Lung (tissue), 11 donors: ENCODE measurements at regions not wholly inside any gene's neighbourhood (a gene's known extent, or its start where the extent isn't known, plus 50 kb on each side); places are given as distances from the start of the nearest gene placed in this dataset.
"Not testable (repeated sequence)": the region's sequence is repeated elsewhere in the genome, so short reads cannot be mapped to it uniquely, and the experiment has no call there.

Experiments
- ATAC-seq: fragments of 200-7000 bp; cut with Tn5 transposase; one replicate; pipeline ENCODE4 v1.9.1; 2020; ENCODE audit warnings: moderate number of reproducible peaks; ENCODE audit not compliant: insufficient read depth, low FRiP score
- DNase-seq, 3 donors: peaks; one replicate each; pipeline ENCODE4 v3.0.0-alpha.2; 2013 to 2017
- H3K27ac ChIP-seq, 2 donors: one replicate each; pipeline ENCODE4 v1.5.1; 2013; ENCODE audit warnings: mild to moderate bottlenecking in 2 of 2, moderate library complexity in 2 of 2, control low read depth in 1 of 2, inconsistent platforms in 1 of 2, low read depth in 1 of 2, low read length in 1 of 2
- H3K27me3 ChIP-seq, 3 donors: one replicate each; pipeline ENCODE4 v1.5.1; 2013; ENCODE audit warnings: low read length in 2 of 3; ENCODE audit not compliant: control insufficient read depth in 3 of 3, insufficient read depth in 3 of 3
- H3K36me3 ChIP-seq, 4 donors: one replicate each; pipeline ENCODE4 v1.5.1; 2013; ENCODE audit warnings: low read length in 4 of 4, mild to moderate bottlenecking in 1 of 4, moderate library complexity in 1 of 4; ENCODE audit not compliant: control insufficient read depth in 4 of 4, insufficient read depth in 4 of 4
- H3K4me1 ChIP-seq, 5 donors: one replicate each; pipeline ENCODE4 v1.5.1; 2013; ENCODE audit warnings: low read length in 5 of 5, mild to moderate bottlenecking in 2 of 5, moderate library complexity in 1 of 5; ENCODE audit not compliant: control insufficient read depth in 5 of 5, insufficient read depth in 5 of 5
- H3K4me3 ChIP-seq: one replicate; pipeline ENCODE4 v1.5.1; 2013; ENCODE audit warnings: mild to moderate bottlenecking, control low read depth, moderate library complexity
- H3K9ac ChIP-seq, 2 donors: one replicate each; pipeline ENCODE4 v1.5.1; 2013; ENCODE audit warnings: low read length in 2 of 2, control low read depth in 1 of 2; ENCODE audit not compliant: insufficient read depth in 1 of 2
- H3K9me3 ChIP-seq, 4 donors: one replicate each; pipeline ENCODE4 v1.5.1; 2013; ENCODE audit warnings: low read length in 3 of 4, mild to moderate bottlenecking in 1 of 4, moderate library complexity in 1 of 4; ENCODE audit not compliant: control insufficient read depth in 4 of 4, insufficient read depth in 3 of 4
- WGBS, 2 donors: extraction: QIAGEN DNeasy Blood & Tissue Kit; methylation state at CpG; one replicate each; pipeline ENCODE4 v1.1.7; 2013; 5-methylcytosine and 5-hydroxymethylcytosine counted together
- TF ChIP-seq, protein P1 (sequence below): IDR thresholded peaks from 2 replicates; pipeline ENCODE4 v1.5.1; 2012; ENCODE audit warnings: mild to moderate bottlenecking; ENCODE audit errors: control extremely low read depth, extremely low read depth
- donor health status: control.
- donor health status: control.
- donor health status: Bipolar disorder and iron deficiency.
- donor health status: healthy.
- donor health status: DM: yes; HTN: yes; CAD: no.

DNA sequence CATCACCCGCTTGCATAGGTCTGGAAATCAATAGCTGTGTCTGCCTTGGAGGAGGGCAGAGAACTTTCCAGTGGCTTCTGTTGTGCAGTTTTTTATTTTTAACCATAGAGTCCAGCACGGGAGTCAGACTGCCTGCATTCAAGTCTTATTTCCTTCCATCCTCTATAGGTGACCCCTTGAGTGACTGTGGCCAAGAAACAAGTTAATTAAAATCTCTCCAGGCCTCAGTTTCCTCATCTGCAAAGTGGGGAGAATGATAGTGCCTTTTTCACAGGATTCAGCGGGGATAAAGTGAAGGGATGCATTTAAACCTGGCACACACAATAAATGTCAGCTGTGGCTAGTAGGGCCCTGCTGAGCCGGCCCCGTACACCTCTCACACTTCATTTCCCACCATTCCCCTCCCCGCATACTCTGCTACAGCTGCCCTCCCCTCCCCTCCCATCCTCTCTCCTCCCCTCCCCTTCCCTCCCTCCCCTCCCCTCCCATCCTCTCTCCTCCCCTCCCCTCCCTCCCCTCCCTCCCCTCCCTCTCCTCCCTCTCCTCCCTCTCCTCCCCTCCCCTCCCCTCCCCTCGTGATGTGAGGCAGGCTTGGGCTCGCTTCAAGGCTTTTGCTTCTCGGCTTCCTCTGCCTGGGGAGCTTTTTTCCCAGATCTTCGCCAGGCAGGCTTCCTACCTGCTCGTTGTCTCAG, 150.5 kb downstream of the TFAP2C start:
- no peak overlapping the region for H3K27ac ChIP-seq
- no peaks in the 10 kb centered on the region for H3K36me3 ChIP-seq
- TF ChIP-seq, protein P1, sequence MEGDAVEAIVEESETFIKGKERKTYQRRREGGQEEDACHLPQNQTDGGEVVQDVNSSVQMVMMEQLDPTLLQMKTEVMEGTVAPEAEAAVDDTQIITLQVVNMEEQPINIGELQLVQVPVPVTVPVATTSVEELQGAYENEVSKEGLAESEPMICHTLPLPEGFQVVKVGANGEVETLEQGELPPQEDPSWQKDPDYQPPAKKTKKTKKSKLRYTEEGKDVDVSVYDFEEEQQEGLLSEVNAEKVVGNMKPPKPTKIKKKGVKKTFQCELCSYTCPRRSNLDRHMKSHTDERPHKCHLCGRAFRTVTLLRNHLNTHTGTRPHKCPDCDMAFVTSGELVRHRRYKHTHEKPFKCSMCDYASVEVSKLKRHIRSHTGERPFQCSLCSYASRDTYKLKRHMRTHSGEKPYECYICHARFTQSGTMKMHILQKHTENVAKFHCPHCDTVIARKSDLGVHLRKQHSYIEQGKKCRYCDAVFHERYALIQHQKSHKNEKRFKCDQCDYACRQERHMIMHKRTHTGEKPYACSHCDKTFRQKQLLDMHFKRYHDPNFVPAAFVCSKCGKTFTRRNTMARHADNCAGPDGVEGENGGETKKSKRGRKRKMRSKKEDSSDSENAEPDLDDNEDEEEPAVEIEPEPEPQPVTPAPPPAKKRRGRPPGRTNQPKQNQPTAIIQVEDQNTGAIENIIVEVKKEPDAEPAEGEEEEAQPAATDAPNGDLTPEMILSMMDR, result no peak
- no peak overlapping the region for H3K9ac ChIP-seq
- ATAC-seq (no peak), DNase-seq (no peak)
- no peaks in the 10 kb centered on the region for H3K9me3 ChIP-seq
- H3K4me1 ChIP-seq, result no peaks in the 10 kb centered on the region
- 68 to 73% methylated on average over 10 of the region's 11 CpGs for WGBS, 2 donors
- peaks cover 0 to 4% (median 0%) of the 10 kb centered on the region in 3 donors for H3K27me3 ChIP-seq
- no peak overlapping the region for H3K4me3 ChIP-seq

DNA sequence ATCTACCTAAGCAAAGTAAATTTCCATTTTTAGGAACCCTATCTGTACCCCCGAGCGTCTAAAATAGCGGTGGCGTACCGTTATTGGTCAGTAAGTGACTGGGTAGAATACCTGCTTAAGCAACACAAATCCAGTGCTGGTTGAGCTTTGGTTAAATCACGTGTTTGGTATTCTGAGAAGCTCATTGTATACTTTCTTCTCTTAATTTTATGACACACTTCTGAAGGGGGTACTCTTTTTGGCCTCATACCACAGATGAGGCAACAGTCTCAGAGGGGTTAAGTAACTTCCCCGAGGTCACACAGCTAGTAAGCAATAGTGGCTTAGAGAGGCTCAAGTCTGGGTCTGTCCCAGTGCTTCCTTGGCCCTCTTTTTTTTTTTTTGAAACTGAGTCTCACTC, 151.2 kb downstream of the TFAP2C start:
- H3K27ac ChIP-seq, result no peak overlapping the region
- 63 to 69% methylated on average over 7 of the region's 7 CpGs for WGBS, 2 donors
- DNase-seq (no peak), ATAC-seq (no peak)
- H3K27me3 ChIP-seq, result peaks cover 0 to 4% (median 3%) of the 10 kb centered on the region in 3 donors
- H3K9ac ChIP-seq, result no peak overlapping the region
- no peaks in the 10 kb centered on the region for H3K9me3 ChIP-seq
- H3K36me3 ChIP-seq, result no peaks in the 10 kb centered on the region
- TF ChIP-seq, protein P1, result no peak
- no peaks in the 10 kb centered on the region for H3K4me1 ChIP-seq
- no peak overlapping the region for H3K4me3 ChIP-seq

DNA sequence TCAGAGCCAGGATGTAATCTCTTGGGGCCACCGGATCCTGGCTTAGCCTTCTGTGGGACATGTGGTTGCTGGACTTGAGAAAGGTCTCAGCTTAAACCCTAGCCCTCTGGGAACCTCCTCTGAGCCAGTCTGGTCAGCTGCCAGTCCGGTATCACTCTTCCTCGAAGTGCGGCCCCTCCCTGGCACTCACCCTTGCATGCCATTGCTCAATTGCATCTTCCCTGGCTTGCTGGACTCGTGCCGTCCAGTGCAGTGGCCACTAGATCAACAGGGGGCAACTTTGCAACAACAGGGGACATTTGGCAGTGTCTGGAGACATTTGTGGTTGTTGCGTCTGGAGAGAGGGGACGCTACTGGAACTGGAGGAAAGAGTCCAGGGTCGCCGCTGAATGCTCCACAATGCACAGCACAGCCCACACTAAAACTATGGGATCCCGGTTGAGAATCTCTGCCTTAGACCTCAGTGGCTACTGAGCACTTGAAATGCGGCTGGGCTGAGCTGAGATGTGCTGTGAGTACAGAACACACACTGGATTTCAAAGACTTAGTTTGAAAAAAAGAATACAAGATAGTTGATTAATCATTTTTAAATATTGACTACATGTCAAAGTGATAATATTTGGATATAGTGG, 152.1 kb downstream of the TFAP2C start:
- ATAC-seq, result no peak

DNA sequence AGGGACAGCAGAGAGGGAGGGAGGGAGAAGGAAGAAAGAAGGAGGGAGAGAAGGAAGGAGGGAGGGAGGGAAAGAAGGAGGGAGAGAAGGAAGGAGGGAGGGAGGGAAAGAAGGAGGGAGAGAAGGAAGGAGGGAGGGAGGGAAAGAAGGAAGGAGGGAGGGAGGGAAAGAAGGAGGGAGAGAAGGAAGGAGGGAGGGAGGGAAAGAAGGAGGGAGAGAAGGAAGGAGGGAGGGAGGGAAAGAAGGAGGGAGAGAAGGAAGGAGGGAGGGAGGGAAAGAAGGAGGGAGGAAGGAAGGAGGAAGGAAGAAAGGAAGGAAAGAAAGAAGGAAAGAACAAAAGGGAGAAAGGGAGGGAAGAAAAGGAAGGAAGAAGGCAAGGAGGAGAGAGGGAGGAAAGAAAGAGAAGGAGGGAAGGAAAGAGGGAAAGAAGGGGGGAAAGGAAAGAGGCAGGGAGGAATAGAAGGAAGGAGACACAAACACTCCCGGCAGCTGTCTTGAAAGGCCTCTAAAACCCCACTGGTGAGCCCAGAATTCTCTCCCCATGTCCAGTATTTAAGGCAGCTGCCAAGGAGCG, 153.0 kb downstream of the TFAP2C start:
- not testable (repeated sequence) for H3K27ac ChIP-seq, ATAC-seq, H3K4me1 ChIP-seq, H3K36me3 ChIP-seq, DNase-seq, H3K9ac ChIP-seq, H3K27me3 ChIP-seq, H3K4me3 ChIP-seq, H3K9me3 ChIP-seq
- 70 to 74% methylated on average over 2 of the region's 2 CpGs for WGBS, 2 donors

More for the DNA sequence above, 152.1 kb downstream of the TFAP2C start:
- TF ChIP-seq, protein P1, result no peak
- 48 to 66% methylated on average over 12 of the region's 12 CpGs for WGBS, 2 donors
- Histone ChIP-seq H3K27me3 (peaks cover 0 to 4% (median 3%) of the 10 kb centered on the region in 3 donors), H3K36me3 (no peaks in the 10 kb centered on the region), H3K4me1 (no peaks in the 10 kb centered on the region), H3K9me3 (no peaks in the 10 kb centered on the region), H3K9ac (no peak overlapping the region), H3K4me3 (no peak overlapping the region), H3K27ac (no peak overlapping the region)
- peak in 2 of 3 donors; percentile 5 to 41 for DNase-seq

DNA sequence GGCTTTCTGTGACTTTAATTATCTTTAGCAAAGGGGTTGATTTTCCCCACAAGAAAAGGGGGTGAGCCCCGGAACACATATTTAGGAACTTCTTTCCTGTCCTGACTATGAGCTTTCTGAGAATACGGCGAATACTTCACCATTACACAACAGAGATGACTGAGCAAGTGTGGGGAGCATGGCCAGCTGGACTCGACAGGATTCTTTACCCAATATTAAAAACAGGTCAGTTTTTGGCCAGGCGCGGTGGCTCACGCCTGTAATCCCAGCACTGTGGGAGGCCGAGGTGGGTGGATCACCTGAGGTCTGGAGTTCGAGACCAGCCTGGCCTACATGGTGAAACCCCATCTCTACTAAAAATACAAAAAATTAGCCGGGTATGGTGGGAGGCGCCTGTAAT, 153.7 kb downstream of the TFAP2C start:
- H3K27ac ChIP-seq, H3K27me3 ChIP-seq, H3K9ac ChIP-seq, ATAC-seq, H3K9me3 ChIP-seq, H3K4me3 ChIP-seq, H3K4me1 ChIP-seq, DNase-seq, H3K36me3 ChIP-seq: not testable (repeated sequence)
- 81 to 84% methylated on average over 11 of the region's 11 CpGs for WGBS, 2 donors
